Muscle of back (tissue), 3 donors: ENCODE measurements at regions not wholly inside any gene's neighbourhood (a gene's known extent, or its start where the extent isn't known, plus 50 kb on each side); places are given as distances from the start of the nearest gene placed in this dataset.
A peak's percentile ranks its signal among the peaks of the same experiment; 100 is the strongest.

ENCODE experiments used
- DNase-seq, 3 donors: peaks; one replicate each; pipeline versions ENCODE4 v3.0.0 to v3.0.0-alpha.2; 2013

- no peak for DNase-seq
Observed at GRCh38 chr6:102411796-102412195, 1018.3 kb downstream of the GRIK2 start.

- DNase-seq: no peak
Observed at GRCh38 chr6:102407886-102408741, 1014.6 kb downstream of the GRIK2 start.

- DNase-seq: no peak
Observed at GRCh38 chr6:102405860-102406259, 1012.4 kb downstream of the GRIK2 start.

GRCh38 chr6:102402635-102403329, 1009.3 kb downstream of the GRIK2 start:
- no peak for DNase-seq

GRCh38 chr6:102398788-102399390, 1005.4 kb downstream of the GRIK2 start:
- no peak for DNase-seq

- DNase-seq: no peak
Observed at GRCh38 chr6:102390541-102390940, 997.0 kb downstream of the GRIK2 start.

GRCh38 chr6:102389994-102390393, 996.5 kb downstream of the GRIK2 start:
- no peak for DNase-seq

GRCh38 chr6:102387326-102388033, 994.0 kb downstream of the GRIK2 start:
- DNase-seq: peak in 2 of 3 donors; percentile 5 to 7

GRCh38 chr6:102381203-102381602, 987.7 kb downstream of the GRIK2 start:
- no peak for DNase-seq

GRCh38 chr6:102356170-102356569, 962.7 kb downstream of the GRIK2 start:
- DNase-seq: no peak

- DNase-seq: no peak
Observed at GRCh38 chr6:102355578-102355977, 962.1 kb downstream of the GRIK2 start.

GRCh38 chr6:102352552-102352951, 959.0 kb downstream of the GRIK2 start:
- DNase-seq: no peak

- DNase-seq: no peak
Observed at GRCh38 chr6:102344769-102345168, 951.3 kb downstream of the GRIK2 start.

GRCh38 chr6:102340311-102340710, 946.8 kb downstream of the GRIK2 start:
- DNase-seq: no peak

GRCh38 chr6:102333736-102334135, 940.2 kb downstream of the GRIK2 start:
- DNase-seq: no peak

- no peak for DNase-seq
Observed at GRCh38 chr6:102327697-102328225, 934.3 kb downstream of the GRIK2 start.

GRCh38 chr6:102313699-102314098, 920.2 kb downstream of the GRIK2 start:
- no peak for DNase-seq

- no peak for DNase-seq
Observed at GRCh38 chr6:102309700-102310099, 916.2 kb downstream of the GRIK2 start.

GRCh38 chr6:102300350-102300749, 906.8 kb downstream of the GRIK2 start:
- no peak for DNase-seq

- no peak for DNase-seq
Observed at GRCh38 chr6:102298051-102298450, 904.5 kb downstream of the GRIK2 start.
